ENCODE measurements at regions not wholly inside any gene's neighbourhood (a gene's known extent, or its start where the extent isn't known, plus 50 kb on each side); places are given as distances from the start of the nearest gene placed in this dataset.
"Not testable (repeated sequence)": the region's sequence is repeated elsewhere in the genome, so short reads cannot be mapped to it uniquely, and the experiment has no call there.

GRCh38 chr12:114500775-114501473 lies 95.0 kb upstream of the TBX5 start:
- no peak for DNase-seq

- DNase-seq = no peak
Observed at GRCh38 chr12:114500131-114500530, 94.2 kb upstream of the TBX5 start.

DNA sequence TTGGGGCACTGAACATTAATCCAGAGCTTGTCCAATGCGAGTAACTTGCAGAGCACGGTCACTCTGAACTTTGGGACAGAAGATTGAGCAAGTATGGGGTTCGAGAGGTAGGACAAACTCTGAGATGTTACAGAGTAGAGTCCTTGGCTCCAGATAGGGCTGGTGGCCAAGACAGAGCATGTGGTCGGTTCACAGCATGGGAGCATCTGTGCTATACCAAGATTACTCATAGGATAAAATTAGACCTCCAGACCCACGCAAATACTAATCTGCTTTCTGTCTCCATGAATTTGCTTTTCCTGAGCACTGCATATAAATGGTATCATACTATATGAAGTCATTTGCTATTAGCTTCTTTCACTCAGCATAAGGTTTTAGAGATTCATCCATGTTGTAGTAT lies 93.4 kb upstream of the TBX5 start:
- no peak for DNase-seq

GRCh38 chr12:114491916-114492315 lies 86.0 kb upstream of the TBX5 start:
- no peak for DNase-seq

GRCh38 chr12:114484822-114485459 lies 79.0 kb upstream of the TBX5 start:
- DNase-seq = not testable (repeated sequence)

GRCh38 chr12:114483996-114484395 lies 78.1 kb upstream of the TBX5 start:
- DNase-seq = no peak

GRCh38 chr12:114481200-114481535 lies 75.2 kb upstream of the TBX5 start:
- DNase-seq = no peak

- DNase-seq = no peak
Observed at GRCh38 chr12:114480337-114481199, 74.6 kb upstream of the TBX5 start.

- DNase-seq = peak; percentile 36
Observed at GRCh38 chr12:114479831-114480230, 73.9 kb upstream of the TBX5 start.

DNA sequence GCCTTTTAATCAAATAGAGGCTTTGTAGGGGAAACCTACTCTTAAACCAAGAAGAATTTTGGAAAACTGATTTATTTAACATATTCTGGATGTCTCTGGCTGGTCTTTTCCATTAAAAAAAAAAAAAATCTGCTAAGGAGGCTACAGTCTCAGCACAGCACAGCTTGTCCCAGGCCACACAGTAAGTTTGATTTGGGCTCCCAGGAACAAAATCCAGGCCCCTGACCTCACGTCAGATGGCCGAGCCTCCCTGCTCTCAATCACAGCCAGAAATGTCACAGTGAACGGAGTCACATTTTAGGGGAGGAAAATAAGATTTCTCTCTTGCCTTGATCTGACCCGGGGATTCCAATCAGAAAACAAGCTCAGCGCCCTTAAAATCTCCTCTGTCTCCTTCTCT lies 72.9 kb upstream of the TBX5 start:
- DNase-seq = no peak

GRCh38 chr12:114477989-114478395 lies 72.0 kb upstream of the TBX5 start:
- DNase-seq = no peak

- no peak for DNase-seq
Observed at GRCh38 chr12:114476159-114476558, 70.2 kb upstream of the TBX5 start.

DNA sequence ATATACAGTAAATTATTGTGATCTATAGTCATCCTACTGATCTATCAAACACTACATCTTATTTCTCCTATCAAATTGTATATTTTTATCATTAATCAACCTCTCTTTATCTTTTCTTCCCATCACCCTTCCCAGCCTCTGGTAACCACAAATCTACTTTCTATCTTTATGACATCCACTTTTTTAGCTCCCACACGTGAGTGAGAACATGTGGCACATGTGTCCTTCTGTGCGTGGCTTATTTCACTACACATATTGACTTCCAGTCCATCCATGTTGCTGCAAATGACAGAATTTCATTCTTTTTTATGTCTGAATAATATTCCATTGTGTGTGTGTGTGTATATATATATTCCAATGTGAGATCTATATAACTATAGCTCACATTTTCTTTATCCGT lies 67.8 kb upstream of the TBX5 start:
- DNase-seq = no peak

- DNase-seq = no peak
Observed at GRCh38 chr12:114473018-114473417, 67.1 kb upstream of the TBX5 start.

DNA sequence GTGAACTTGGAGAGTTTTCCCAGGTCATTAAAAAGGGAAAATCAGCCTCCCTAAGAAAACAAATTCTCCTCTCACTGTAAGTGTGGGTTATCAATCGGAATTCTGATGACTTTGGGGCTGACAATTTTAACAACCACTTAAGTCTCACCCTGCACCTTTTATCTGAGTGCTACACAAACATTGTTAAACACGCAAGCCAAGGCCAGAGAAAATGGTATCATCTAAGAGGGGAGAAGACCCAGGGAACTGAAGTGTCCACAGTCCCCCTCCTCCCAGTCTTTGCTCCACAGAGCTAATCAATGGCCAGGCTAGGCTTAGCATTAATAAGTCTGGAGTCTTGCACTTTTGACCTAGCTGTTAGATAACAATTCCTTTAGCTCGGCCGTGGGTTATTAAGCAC lies 51.7 kb upstream of the TBX5 start:
- no peak for DNase-seq
